GM23248 (cell line): ENCODE measurements at regions not wholly inside any gene's neighbourhood (a gene's known extent, or its start where the extent isn't known, plus 50 kb on each side); places are given as distances from the start of the nearest gene placed in this dataset.

Experiments used
- EZH2 ChIP-seq: fragments of 200-600 bp; sonication (generic); IDR thresholded peaks from 2 replicates; pipeline ENCODE4 v1.6.1; 2018; ENCODE audit warnings: antibody characterized with exemption, mild to moderate bottlenecking; ENCODE audit not compliant: insufficient read depth, poor library complexity, severe bottlenecking
- EZH2phosphoT487 ChIP-seq: fragments of 200-600 bp; sonication (generic); IDR thresholded peaks from 2 replicates; pipeline ENCODE4 v1.6.1; 2018; ENCODE audit warnings: antibody characterized with exemption, moderate library complexity, mild to moderate bottlenecking, low read depth; ENCODE audit not compliant: insufficient read depth

- TF ChIP-seq EZH2 (no peak), EZH2phosphoT487 (no peak)
Observed at GRCh38 chr14:40053416-40053815, 621.2 kb upstream of the FBXO33 start.
